Body of pancreas (tissue), 4 donors: ENCODE measurements at regions not wholly inside any gene's neighbourhood (a gene's known extent, or its start where the extent isn't known, plus 50 kb on each side); places are given as distances from the start of the nearest gene placed in this dataset.

Source experiments
- CTCF ChIP-seq, 7 experiments: fragments of 450-650 bp in 4 of 7; fragments of 200-600 bp in 3 of 7; sonication (generic) in 3 of 7; IDR thresholded peaks; one replicate each; pipeline ENCODE4 v1.5.1; 2016 to 2019; ENCODE audit warnings: antibody characterized with exemption in 7 of 7
- POLR2A ChIP-seq, 3 donors: fragments of 450-650 bp; IDR thresholded peaks; one replicate each; pipeline ENCODE4 v1.6.1; 2016; ENCODE audit warnings: antibody characterized with exemption in 3 of 3, mild to moderate bottlenecking in 2 of 3

- TF ChIP-seq CTCF (IDR thresholded peaks at IDR 0.05), result no peak
- TF ChIP-seq POLR2A (IDR thresholded peaks at IDR 0.05), result no peak
Measured at GRCh38 chr3:63032881-63033280, 157.7 kb upstream of the CADPS start.
